PC-9 (cell line): ENCODE measurements at regions not wholly inside any gene's neighbourhood (a gene's known extent, or its start where the extent isn't known, plus 50 kb on each side); places are given as distances from the start of the nearest gene placed in this dataset.

Source experiments
- CTCF ChIP-seq: fragments of 200-600 bp; sonication (generic); conservative IDR thresholded peaks from 2 replicates; pipeline ENCODE4 v1.6.1; 2017; ENCODE audit warnings: mixed run types, antibody characterized with exemption, mild to moderate bottlenecking, moderate library complexity
- EZH2 ChIP-seq: fragments of 200-600 bp; sonication (generic); IDR thresholded peaks from 2 replicates; pipeline ENCODE4 v1.8.0; 2017; ENCODE audit warnings: antibody characterized with exemption, low read depth

- TF ChIP-seq CTCF (no peak), EZH2 (no peak)
Measured at GRCh38 chr11:29816359-29816758, 200.5 kb downstream of the KCNA4 start.
